Panc1 (cell line): ENCODE measurements at regions not wholly inside any gene's neighbourhood (a gene's known extent, or its start where the extent isn't known, plus 50 kb on each side); places are given as distances from the start of the nearest gene placed in this dataset.

Experiments used
- ATAC-seq: fragments of 200-7000 bp; cut with Tn5 transposase; 2 replicates; pipeline ENCODE4 v1.9.1; 2020; ENCODE audit warnings: mild to moderate bottlenecking, moderate library complexity
- BruUV-seq: library from RNA; stranded (reverse); fragments of 400-500 nt; replicated peaks from 2 replicates; lab custom pipeline; 2021; lab: Mats Ljungman, UMichigan
- CTCF ChIA-PET: fragments of 300-600 bp; sonication (Branson Sonifier 250); formaldehyde crosslinking; loops from one replicate; lab custom pipeline; 2022; ENCODE audit warnings: antibody characterized with exemption; lab: Charles Lee
- POLR2A ChIA-PET: fragments of 300-600 bp; sonication (Branson Sonifier 250); formaldehyde crosslinking; loops from one replicate; lab custom pipeline; 2022; ENCODE audit warnings: antibody characterized with exemption; lab: Charles Lee
- DNase-seq: peaks from one replicate; pipeline ENCODE4 v3.0.0-alpha.2; 2010; ENCODE audit warnings: low read depth, low spot score
- H3K27ac ChIP-seq: 2 replicates; pipeline ENCODE4 v1.5.1; 2011; ENCODE audit warnings: mild to moderate bottlenecking, low read length, inconsistent platforms
- H3K27me3 ChIP-seq: fragments of 200-500 bp; sonication (Bioruptor generic); 2 replicates; pipeline ENCODE4 v1.6.0; 2014; ENCODE audit warnings: low read length, inconsistent platforms; ENCODE audit not compliant: control insufficient read depth, insufficient read depth
- H3K36me3 ChIP-seq: fragments of 200-500 bp; sonication (Bioruptor generic); 2 replicates; pipeline ENCODE4 v1.5.1; 2014; ENCODE audit warnings: inconsistent platforms, mild to moderate bottlenecking, low read length, moderate library complexity; ENCODE audit not compliant: control insufficient read depth, insufficient read depth
- H3K4me1 ChIP-seq: 2 replicates; pipeline ENCODE4 v1.5.1; 2011; ENCODE audit warnings: inconsistent platforms, mild to moderate bottlenecking, low read length, moderate library complexity; ENCODE audit not compliant: control insufficient read depth, insufficient read depth
- H3K4me3 ChIP-seq, 2 experiments: 2 replicates each; pipeline ENCODE4 v1.5.1; 2011 to 2012; ENCODE audit warnings: low read depth in 2 of 2, low read length in 2 of 2, mild to moderate bottlenecking in 2 of 2, inconsistent platforms in 1 of 2, moderate library complexity in 1 of 2
- H3K9me3 ChIP-seq: fragments of 200-500 bp; sonication (Bioruptor generic); 2 replicates; pipeline ENCODE4 v1.5.1; 2014; ENCODE audit warnings: low read depth, mild to moderate bottlenecking, inconsistent platforms, low read length, moderate library complexity; ENCODE audit not compliant: control insufficient read depth, insufficient read depth
- CTCF ChIP-seq: fragments of 450-650 bp; IDR thresholded peaks from 2 replicates; pipeline ENCODE4 v1.5.1; 2017; ENCODE audit warnings: mild to moderate bottlenecking
- POLR2AphosphoS5 ChIP-seq: IDR thresholded peaks from 2 replicates; pipeline ENCODE4 v1.6.1; 2012; ENCODE audit warnings: mild to moderate bottlenecking, low read depth, low read length, moderate library complexity
- REST ChIP-seq, 2 experiments: IDR thresholded peaks; 2 replicates each; pipeline ENCODE4 v1.6.1; 2011 to 2012; ENCODE audit warnings: low read depth in 2 of 2, control low read depth in 1 of 2, low read length in 1 of 2, mild to moderate bottlenecking in 1 of 2, moderate library complexity in 1 of 2; ENCODE audit not compliant: insufficient read depth in 1 of 2
- SIN3A ChIP-seq: IDR thresholded peaks from 2 replicates; pipeline ENCODE4 v1.6.1; 2012; ENCODE audit warnings: low read depth, mild to moderate bottlenecking, low read length, moderate library complexity, borderline replicate concordance; ENCODE audit not compliant: insufficient read depth
- TCF7L2 ChIP-seq: IDR thresholded peaks from 2 replicates; pipeline ENCODE4 v1.6.1; 2011; ENCODE audit warnings: mild to moderate bottlenecking, low read depth, low read length, inconsistent platforms
- in situ Hi-C: cut with HindIII; loops from 2 replicates; pipeline ENCODE4 v1.10.0; 2016; ENCODE audit warnings: low sequenced_read_pairs, low pct_unique_long_range_greater_than_20kb
- intact Hi-C: fragments of 100-400 bp; cut with micrococcal nuclease; formaldehyde crosslinking; loops from one replicate; pipeline ENCODE4 v1.10.0; 2022; ENCODE audit not compliant: unreplicated experiment

- intact Hi-C loops = no loop called here
- Histone ChIP-seq H3K36me3 (no peaks in the 10 kb centered on the region), H3K27me3 (peaks cover 9% of the 10 kb centered on the region), H3K9me3 (no peaks in the 10 kb centered on the region), H3K4me1 (no peaks in the 10 kb centered on the region), H3K27ac (no peak overlapping the region), H3K4me3 (no peak overlapping the region)
- BruUV-seq = no TSS peak
- DNase-seq = no peak
- ChIA-PET POLR2A (no interaction called here), CTCF (no interaction called here)
- in situ Hi-C loops = no loop called here
- ATAC-seq = no peak
- TF ChIP-seq REST (IDR thresholded peaks at IDR 0.05; ENCODE audit: insufficient read depth in 1 of 2, low read depth in 2 of 2, low read length in 1 of 2) = no peak
- TF ChIP-seq TCF7L2 = no peak
- no peak for TF ChIP-seq SIN3A
- no peak for TF ChIP-seq CTCF
- no peak for TF ChIP-seq POLR2AphosphoS5
Measured at GRCh38 chr2:236826606-236827156, 257.1 kb downstream of the ACKR3 start.

GRCh38 chr2:236827997-236828396, 257.7 kb upstream of the COPS8 start:
- ATAC-seq (no peak), DNase-seq (no peak)
- Histone ChIP-seq H3K4me3 (no peak overlapping the region), H3K4me1 (no peaks in the 10 kb centered on the region), H3K9me3 (no peaks in the 10 kb centered on the region), H3K27ac (no peak overlapping the region), H3K36me3 (no peaks in the 10 kb centered on the region), H3K27me3 (peaks cover 12% of the 10 kb centered on the region)
- ChIA-PET POLR2A (interaction anchor here (0.6 kb wide), 1 partner anchor 157 kb away, joined by 3 read pairs; no protein-coding TSS in a partner anchor), CTCF (no interaction called here)
- no TSS peak for BruUV-seq
- TF ChIP-seq TCF7L2 (no peak), REST (IDR thresholded peaks at IDR 0.05; ENCODE audit: insufficient read depth in 1 of 2, low read depth in 2 of 2, low read length in 1 of 2) (no peak), CTCF (no peak), SIN3A (no peak), POLR2AphosphoS5 (no peak)
- intact Hi-C loops = no loop called here
- in situ Hi-C loops = no loop called here
